GM20000 (cell line): ENCODE measurements at regions not wholly inside any gene's neighbourhood (a gene's known extent, or its start where the extent isn't known, plus 50 kb on each side); places are given as distances from the start of the nearest gene placed in this dataset.
"Not testable (repeated sequence)": the region's sequence is repeated elsewhere in the genome, so short reads cannot be mapped to it uniquely, and the experiment has no call there.

Experiments used
- DNase-seq: peaks from one replicate; pipeline ENCODE4 v3.0.0; 2012; ENCODE audit warnings: low spot score
- TF ChIP-seq, protein P1 (sequence below): IDR thresholded peaks from 2 replicates; pipeline ENCODE4 v1.5.1; 2012; ENCODE audit warnings: mild to moderate bottlenecking, control low read depth; ENCODE audit errors: extremely low read depth, missing control alignments

DNA sequence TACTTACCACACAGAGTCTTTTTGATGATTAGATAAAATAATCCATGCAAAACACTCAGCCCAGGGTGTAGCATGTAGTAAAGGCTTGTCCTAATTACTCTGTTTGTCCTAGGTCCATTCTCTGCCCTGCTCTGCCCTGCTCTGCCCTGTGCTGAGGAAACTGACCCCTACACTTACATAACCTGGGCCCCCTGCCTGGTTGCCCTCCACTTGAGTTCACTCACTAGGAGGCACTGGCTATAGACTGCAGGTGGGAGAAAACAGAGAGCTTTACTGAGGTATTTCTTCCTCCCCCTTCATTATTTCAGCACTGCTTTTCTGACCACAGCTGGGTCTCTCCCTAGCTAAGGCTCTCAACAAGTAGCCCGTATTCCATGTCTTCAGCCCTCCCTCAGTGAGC is 70.9 kb upstream of the TBX18 start:
- no peak for DNase-seq
- TF ChIP-seq, protein P1, sequence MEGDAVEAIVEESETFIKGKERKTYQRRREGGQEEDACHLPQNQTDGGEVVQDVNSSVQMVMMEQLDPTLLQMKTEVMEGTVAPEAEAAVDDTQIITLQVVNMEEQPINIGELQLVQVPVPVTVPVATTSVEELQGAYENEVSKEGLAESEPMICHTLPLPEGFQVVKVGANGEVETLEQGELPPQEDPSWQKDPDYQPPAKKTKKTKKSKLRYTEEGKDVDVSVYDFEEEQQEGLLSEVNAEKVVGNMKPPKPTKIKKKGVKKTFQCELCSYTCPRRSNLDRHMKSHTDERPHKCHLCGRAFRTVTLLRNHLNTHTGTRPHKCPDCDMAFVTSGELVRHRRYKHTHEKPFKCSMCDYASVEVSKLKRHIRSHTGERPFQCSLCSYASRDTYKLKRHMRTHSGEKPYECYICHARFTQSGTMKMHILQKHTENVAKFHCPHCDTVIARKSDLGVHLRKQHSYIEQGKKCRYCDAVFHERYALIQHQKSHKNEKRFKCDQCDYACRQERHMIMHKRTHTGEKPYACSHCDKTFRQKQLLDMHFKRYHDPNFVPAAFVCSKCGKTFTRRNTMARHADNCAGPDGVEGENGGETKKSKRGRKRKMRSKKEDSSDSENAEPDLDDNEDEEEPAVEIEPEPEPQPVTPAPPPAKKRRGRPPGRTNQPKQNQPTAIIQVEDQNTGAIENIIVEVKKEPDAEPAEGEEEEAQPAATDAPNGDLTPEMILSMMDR, result no peak

DNA sequence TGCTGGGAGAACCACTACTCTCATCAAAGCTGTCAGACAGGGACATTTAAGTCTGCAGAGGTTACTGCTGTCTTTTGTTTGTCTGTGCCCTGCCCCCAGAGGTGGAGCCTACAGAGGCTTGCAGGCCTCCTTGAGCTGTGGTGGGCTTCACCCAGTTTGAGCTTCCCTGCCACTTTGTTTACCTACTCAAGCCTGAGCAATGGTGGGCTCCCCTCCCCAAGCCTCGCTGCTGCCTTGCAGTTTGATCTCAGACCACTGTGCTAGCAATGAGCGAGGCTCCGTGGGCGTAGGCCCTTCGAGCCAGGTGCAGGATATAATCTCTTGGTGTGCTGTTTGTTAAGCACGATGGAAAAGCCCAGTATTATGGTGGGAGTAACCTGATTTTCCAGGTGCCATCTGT is 67.5 kb upstream of the TBX18 start:
- not testable (repeated sequence) for DNase-seq

DNA sequence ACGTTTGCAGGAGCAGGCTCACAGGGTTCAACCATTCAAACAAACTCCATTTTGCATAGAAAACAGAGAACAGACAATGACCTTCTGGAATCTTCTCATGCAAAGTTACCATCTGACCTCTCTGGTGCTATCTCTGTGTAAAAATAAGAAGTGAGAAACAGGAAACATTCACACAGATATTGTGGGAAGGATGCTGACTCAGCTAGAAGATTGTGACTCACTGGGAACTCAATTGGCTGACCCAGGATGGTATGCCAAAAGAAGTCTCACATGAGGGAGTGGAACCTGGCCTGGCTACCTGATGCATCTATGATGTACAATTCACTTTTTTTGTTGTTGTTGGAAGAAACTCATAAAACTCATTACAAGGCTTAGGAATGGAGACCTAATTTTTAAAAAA is 61.1 kb upstream of the TBX18 start:
- no peak for DNase-seq
- TF ChIP-seq, protein P1, result no peak

DNA sequence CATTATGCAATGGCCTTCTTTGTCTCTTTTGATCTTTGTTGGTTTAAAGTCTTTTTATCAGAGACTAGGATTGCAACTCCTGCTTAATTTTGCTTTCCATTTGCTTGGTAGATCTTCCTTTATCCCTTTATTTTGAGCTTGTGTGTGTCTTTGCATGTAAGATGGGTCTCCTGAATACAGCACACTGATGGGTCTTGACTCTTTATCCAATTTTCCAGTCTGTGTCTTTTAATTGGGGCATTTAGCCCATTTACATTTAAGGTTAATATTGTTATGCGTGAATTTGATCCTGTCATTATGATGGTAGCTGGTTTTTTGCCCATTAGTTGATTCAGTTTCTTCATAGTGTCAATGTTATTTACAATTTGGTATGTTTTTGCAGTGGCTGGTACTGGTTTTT is 56.9 kb upstream of the TBX18 start:
- DNase-seq, result not testable (repeated sequence)

DNA sequence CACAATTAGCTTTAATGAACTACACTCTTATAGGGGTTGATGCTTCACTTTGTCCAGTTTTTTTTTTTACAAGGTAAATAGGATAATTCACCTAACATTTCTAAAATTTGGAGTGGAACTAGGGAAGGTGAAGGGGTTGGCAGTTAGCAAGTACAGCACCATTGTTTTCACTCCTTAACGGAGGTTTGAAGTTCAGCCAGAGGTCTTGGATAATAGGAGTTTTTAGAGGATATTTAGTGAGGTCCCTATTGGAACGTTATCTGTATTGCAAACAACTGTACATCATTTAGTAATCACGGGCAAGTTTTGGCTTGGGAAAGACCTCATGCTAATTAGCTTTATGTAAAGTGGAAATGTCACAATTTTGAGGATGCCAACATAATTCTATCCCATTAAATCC is 52.3 kb upstream of the TBX18 start:
- TF ChIP-seq, protein P1, result no peak
- DNase-seq, result no peak

DNA sequence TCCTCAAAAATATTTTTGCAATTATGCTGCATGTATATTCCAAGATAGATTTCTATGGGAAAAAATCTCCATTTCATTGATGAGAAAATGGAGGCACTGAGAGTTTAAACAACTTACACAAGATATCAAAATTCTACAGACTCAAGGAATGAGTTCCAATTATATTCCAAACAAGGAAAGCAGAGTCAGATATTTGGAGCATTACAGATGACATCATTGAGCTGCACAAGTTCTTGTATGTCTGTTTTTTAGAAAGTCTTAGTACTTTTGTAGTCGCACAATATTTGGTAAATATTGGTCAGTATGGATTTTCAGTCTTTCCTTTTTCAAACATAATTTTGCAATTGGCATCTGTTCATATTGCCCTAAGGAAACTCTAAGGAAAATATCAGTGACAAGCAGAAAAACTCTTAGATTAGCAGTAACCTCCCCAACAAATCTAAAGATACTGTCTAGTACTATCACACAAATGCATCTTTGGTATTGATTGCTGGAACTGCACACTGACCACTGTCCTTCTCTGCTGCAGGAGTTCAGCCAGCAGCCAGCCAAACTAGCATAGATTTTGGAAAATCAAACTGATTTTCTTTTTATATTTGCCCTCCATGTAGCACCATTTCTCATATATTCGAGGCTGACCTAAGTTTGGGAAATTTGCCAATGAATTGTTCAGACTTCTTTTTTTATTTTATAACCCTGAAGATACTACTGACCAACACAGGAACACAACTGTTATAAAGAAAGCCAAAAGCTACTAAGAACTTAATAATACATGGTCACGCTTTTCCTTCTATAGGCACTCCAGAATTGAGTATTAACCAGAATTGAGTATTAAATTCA is 51.7 kb upstream of the TBX18 start:
- no peak for DNase-seq

More for the DNA sequence above, 51.7 kb upstream of the TBX18 start:
- TF ChIP-seq, protein P1, result no peak
